ENCODE measurements at regions not wholly inside any gene's neighbourhood (a gene's known extent, or its start where the extent isn't known, plus 50 kb on each side); places are given as distances from the start of the nearest gene placed in this dataset.
"Not testable (repeated sequence)": the region's sequence is repeated elsewhere in the genome, so short reads cannot be mapped to it uniquely, and the experiment has no call there.

- intact Hi-C loops (cut with DNase I; ENCODE audit: low total_unique reads) (no loop called here), in situ Hi-C loops (cut with MboI; ENCODE audit: low pct_ligation_motif_present in 1 of 4, low pct_unique_long_range_greater_than_20kb in 1 of 4, low sequenced_read_pairs in 3 of 4) (no loop called here)
- no peak overlapping the region for H3K27ac ChIP-seq
- DNase-seq: no peak
- H3K4me3 ChIP-seq: no peak overlapping the region
- TF ChIP-seq POLR2AphosphoS5 (IDR thresholded peaks at IDR 0.05) (no peak), EP300 (IDR thresholded peaks at IDR 0.05; ENCODE audit: low read depth) (no peak), CTCF (IDR thresholded peaks at IDR 0.05) (no peak), POLR2A (IDR thresholded peaks at IDR 0.05) (no peak)
- H3K4me1 ChIP-seq: no peaks in the 10 kb centered on the region
- no peaks in the 10 kb centered on the region for H3K9me3 ChIP-seq
- no peaks in the 10 kb centered on the region for H3K27me3 ChIP-seq
- H3K36me3 ChIP-seq: no peaks in the 10 kb centered on the region
Measured at GRCh38 chr12:84397846-84398245, 514.8 kb downstream of the SLC6A15 start.

GRCh38 chr12:84397263-84397662, 515.3 kb downstream of the SLC6A15 start:
- TF ChIP-seq CTCF (IDR thresholded peaks at IDR 0.05): peak in 2 of 5 experiments; percentile 13 to 20
- TF ChIP-seq POLR2A (IDR thresholded peaks at IDR 0.05): no peak
- TF ChIP-seq EP300 (IDR thresholded peaks at IDR 0.05; ENCODE audit: low read depth): no peak
- TF ChIP-seq POLR2AphosphoS5 (IDR thresholded peaks at IDR 0.05): no peak
- Histone ChIP-seq H3K4me3 (no peak overlapping the region), H3K27ac (no peak overlapping the region), H3K36me3 (no peaks in the 10 kb centered on the region), H3K4me1 (no peaks in the 10 kb centered on the region), H3K27me3 (no peaks in the 10 kb centered on the region), H3K9me3 (no peaks in the 10 kb centered on the region)
- WGBS, 2 donors (ENCODE audit: low coverage in 1 of 2): 92 to 100% methylated on average over 1 of the region's 1 CpG
- intact Hi-C loops (cut with DNase I; ENCODE audit: low total_unique reads): no loop called here
- in situ Hi-C loops (cut with MboI; ENCODE audit: low pct_ligation_motif_present in 1 of 4, low pct_unique_long_range_greater_than_20kb in 1 of 4, low sequenced_read_pairs in 3 of 4): no loop called here
- no peak for DNase-seq

DNA sequence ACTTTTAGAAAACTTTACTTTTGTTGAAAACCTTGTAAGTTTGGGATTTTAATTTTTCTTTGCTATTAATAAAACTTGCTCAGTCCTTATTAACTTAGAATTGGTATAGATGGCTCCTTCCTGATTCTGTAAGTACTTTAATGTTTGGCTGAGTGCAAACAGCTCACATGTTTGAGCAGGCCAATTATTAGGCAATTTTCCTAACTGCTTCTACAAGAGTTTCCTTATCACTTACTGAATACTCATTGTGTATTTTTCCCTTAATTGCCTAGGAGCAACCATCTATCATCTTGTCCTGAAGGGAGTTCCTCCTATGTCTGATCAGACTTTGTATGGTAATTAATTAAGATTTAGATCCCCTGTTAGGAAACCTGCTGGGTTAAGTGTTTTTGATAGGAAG, 521.4 kb downstream of the SLC6A15 start:
- H3K4me3 ChIP-seq; H3K36me3 ChIP-seq; H3K27ac ChIP-seq; DNase-seq; H3K27me3 ChIP-seq; H3K4me1 ChIP-seq; in situ Hi-C loops (cut with MboI; ENCODE audit: low pct_ligation_motif_present in 1 of 4, low pct_unique_long_range_greater_than_20kb in 1 of 4, low sequenced_read_pairs in 3 of 4); H3K9me3 ChIP-seq; intact Hi-C loops (cut with DNase I; ENCODE audit: low total_unique reads): not testable (repeated sequence)

DNA sequence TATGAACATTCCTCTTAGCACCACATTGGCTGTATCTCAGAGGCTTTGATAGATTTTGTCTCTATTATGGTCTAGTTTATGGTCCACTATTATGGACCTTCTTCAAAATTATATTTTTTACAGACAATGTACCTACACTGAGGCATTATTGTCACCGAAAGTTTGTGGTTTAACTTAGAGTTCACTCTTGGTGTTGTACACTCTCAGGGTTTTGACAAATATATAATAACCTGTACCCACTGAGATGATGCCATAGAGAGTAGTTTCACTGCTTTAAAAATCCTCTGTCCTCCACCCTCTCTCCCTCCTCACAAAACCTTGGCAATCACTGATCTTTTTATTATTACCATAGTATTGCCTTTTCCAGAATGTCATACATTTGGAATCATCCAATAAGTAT, 528.2 kb downstream of the SLC6A15 start:
- WGBS, 2 donors (ENCODE audit: low coverage in 1 of 2): 80 to 94% methylated on average over 1 of the region's 1 CpG
- Histone ChIP-seq H3K27me3 (no peaks in the 10 kb centered on the region), H3K9me3 (no peaks in the 10 kb centered on the region), H3K36me3 (no peaks in the 10 kb centered on the region), H3K4me3 (no peak overlapping the region), H3K4me1 (no peaks in the 10 kb centered on the region), H3K27ac (no peak overlapping the region)
- in situ Hi-C loops (cut with MboI; ENCODE audit: low pct_ligation_motif_present in 1 of 4, low pct_unique_long_range_greater_than_20kb in 1 of 4, low sequenced_read_pairs in 3 of 4): no loop called here
- no peak for TF ChIP-seq CTCF (IDR thresholded peaks at IDR 0.05)
- no peak for TF ChIP-seq POLR2A (IDR thresholded peaks at IDR 0.05)
- no peak for TF ChIP-seq POLR2AphosphoS5 (IDR thresholded peaks at IDR 0.05)
- DNase-seq: no peak
- intact Hi-C loops (cut with DNase I; ENCODE audit: low total_unique reads): no loop called here

GRCh38 chr12:84382486-84382885, 530.1 kb downstream of the SLC6A15 start:
- H3K4me3 ChIP-seq; in situ Hi-C loops (cut with MboI; ENCODE audit: low pct_ligation_motif_present in 1 of 4, low pct_unique_long_range_greater_than_20kb in 1 of 4, low sequenced_read_pairs in 3 of 4); H3K27me3 ChIP-seq; H3K36me3 ChIP-seq; intact Hi-C loops (cut with DNase I; ENCODE audit: low total_unique reads); H3K9me3 ChIP-seq; H3K4me1 ChIP-seq; DNase-seq; H3K27ac ChIP-seq: not testable (repeated sequence)
- 27 to 67% methylated on average over 1 of the region's 1 CpG for WGBS, 2 donors (ENCODE audit: low coverage in 1 of 2)
